HG03565 (cell line): ENCODE measurements at regions not wholly inside any gene's neighbourhood (a gene's known extent, or its start where the extent isn't known, plus 50 kb on each side); places are given as distances from the start of the nearest gene placed in this dataset.
"Not testable (repeated sequence)": the region's sequence is repeated elsewhere in the genome, so short reads cannot be mapped to it uniquely, and the experiment has no call there.

Experiments
- ATAC-seq: cut with Tn5 transposase; IDR thresholded peaks from one replicate; pipeline ENCODE4 v1.9.1; 2021; ENCODE audit warnings: mild to moderate bottlenecking, moderate library complexity; ENCODE audit not compliant: unreplicated experiment

- ATAC-seq = no peak
These were observed 54.6 kb downstream of the DKK1 start for GRCh38 chr10:52368725-52369124.

- ATAC-seq = not testable (repeated sequence)
These were observed 60.1 kb downstream of the DKK1 start for GRCh38 chr10:52374207-52374606.

- ATAC-seq = no peak
These were observed 62.7 kb downstream of the DKK1 start for GRCh38 chr10:52376694-52377354.

GRCh38 chr10:52378124-52378523 is 64.0 kb downstream of the DKK1 start:
- ATAC-seq = no peak

GRCh38 chr10:52379287-52379686 is 65.2 kb downstream of the DKK1 start:
- no peak for ATAC-seq

GRCh38 chr10:52383088-52383487 is 69.0 kb downstream of the DKK1 start:
- ATAC-seq = no peak

- no peak for ATAC-seq
These were observed 73.7 kb downstream of the DKK1 start for GRCh38 chr10:52387744-52388143.

- no peak for ATAC-seq
These were observed 76.3 kb downstream of the DKK1 start for GRCh38 chr10:52390388-52390787.

- ATAC-seq = no peak
These were observed 78.0 kb downstream of the DKK1 start for GRCh38 chr10:52391927-52392602.

- no peak for ATAC-seq
These were observed 80.2 kb downstream of the DKK1 start for GRCh38 chr10:52394246-52394645.

- no peak for ATAC-seq
These were observed 86.5 kb downstream of the DKK1 start for GRCh38 chr10:52400562-52400961.

GRCh38 chr10:52403801-52404200 is 89.7 kb downstream of the DKK1 start:
- ATAC-seq = not testable (repeated sequence)

- no peak for ATAC-seq
These were observed 95.1 kb downstream of the DKK1 start for GRCh38 chr10:52409195-52409594.

GRCh38 chr10:52409928-52410327 is 95.8 kb downstream of the DKK1 start:
- ATAC-seq = no peak

- ATAC-seq = no peak
These were observed 96.8 kb downstream of the DKK1 start for GRCh38 chr10:52410916-52411315.

GRCh38 chr10:52419281-52419680 is 105.2 kb downstream of the DKK1 start:
- no peak for ATAC-seq

- ATAC-seq = no peak
These were observed 106.6 kb downstream of the DKK1 start for GRCh38 chr10:52420656-52421055.

GRCh38 chr10:52423369-52423768 is 109.3 kb downstream of the DKK1 start:
- no peak for ATAC-seq

- no peak for ATAC-seq
These were observed 110.3 kb downstream of the DKK1 start for GRCh38 chr10:52424341-52424740.

GRCh38 chr10:52434734-52435133 is 120.7 kb downstream of the DKK1 start:
- ATAC-seq = no peak

- no peak for ATAC-seq
These were observed 122.6 kb downstream of the DKK1 start for GRCh38 chr10:52436664-52437063.

GRCh38 chr10:52437205-52437646 is 123.1 kb downstream of the DKK1 start:
- peak; percentile 93 for ATAC-seq

GRCh38 chr10:52438119-52438518 is 124.0 kb downstream of the DKK1 start:
- no peak for ATAC-seq
